Sigmoid colon (tissue), 3 donors: ENCODE measurements at regions not wholly inside any gene's neighbourhood (a gene's known extent, or its start where the extent isn't known, plus 50 kb on each side); places are given as distances from the start of the nearest gene placed in this dataset.

Experiments
- CTCF ChIP-seq, 4 experiments: fragments of 450-650 bp in 3 of 4; fragments of 200-600 bp in 1 of 4; IDR thresholded peaks; one replicate each; pipeline ENCODE4 v1.5.1; 2016 to 2019; ENCODE audit warnings: antibody characterized with exemption in 4 of 4, mild to moderate bottlenecking in 3 of 4, moderate library complexity in 2 of 4
- POLR2A ChIP-seq, 2 donors: fragments of 450-650 bp; IDR thresholded peaks; one replicate each; pipeline ENCODE4 v1.6.1; 2016; ENCODE audit warnings: antibody characterized with exemption in 2 of 2, mild to moderate bottlenecking in 2 of 2, moderate library complexity in 2 of 2

GRCh38 chr3:41137686-41138111 is 61.6 kb upstream of the CTNNB1 start:
- TF ChIP-seq CTCF (IDR thresholded peaks at IDR 0.05) (no peak), POLR2A (IDR thresholded peaks at IDR 0.05) (no peak)
